AG08395 (cell line): ENCODE measurements at regions not wholly inside any gene's neighbourhood (a gene's known extent, or its start where the extent isn't known, plus 50 kb on each side); places are given as distances from the start of the nearest gene placed in this dataset.
"Not testable (repeated sequence)": the region's sequence is repeated elsewhere in the genome, so short reads cannot be mapped to it uniquely, and the experiment has no call there.

Source experiments
- DNase-seq: peaks from one replicate; pipeline ENCODE4 v3.0.0; 2012; ENCODE audit warnings: mixed read lengths, low spot score

DNA sequence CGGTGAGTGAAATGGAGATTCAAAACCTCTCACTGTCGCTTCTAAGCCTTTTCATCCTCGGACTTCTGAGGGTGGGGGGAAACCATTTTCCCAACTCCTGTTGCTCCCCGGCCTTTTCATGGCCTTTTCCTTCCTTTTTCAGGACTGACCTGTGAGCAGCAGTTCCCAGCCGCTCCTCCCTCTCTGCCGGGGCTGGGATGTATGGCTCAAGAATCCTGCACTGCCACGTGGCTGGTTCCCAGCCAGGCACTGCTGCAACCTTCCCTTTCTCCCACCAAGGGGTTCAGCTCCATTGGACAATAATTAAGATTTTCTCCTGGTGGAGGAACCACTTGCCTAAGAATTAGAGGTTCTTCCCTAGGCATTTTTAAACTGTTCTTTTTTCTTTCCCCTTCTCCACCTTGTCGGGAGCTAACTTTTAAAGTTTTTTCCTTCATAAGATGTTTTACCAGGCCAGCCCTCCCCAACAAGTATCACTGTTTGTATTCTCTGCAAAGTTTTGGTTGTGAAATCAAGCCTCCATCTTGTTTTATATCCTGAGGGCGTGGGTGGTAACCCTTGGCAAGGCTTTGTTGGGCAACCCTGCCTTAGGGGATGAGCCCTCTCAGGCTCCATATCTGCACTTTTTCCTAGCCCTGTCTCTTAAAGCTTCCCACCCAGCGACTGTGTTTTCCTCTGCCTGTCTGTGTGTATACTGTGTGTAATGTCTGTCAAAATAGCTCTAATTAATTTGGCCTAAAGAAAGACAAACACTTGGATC is 1166.6 kb upstream of the ADGRL2 start:
- no peak for DNase-seq

GRCh38 chr1:80632284-80632683 is 1168.5 kb upstream of the ADGRL2 start:
- DNase-seq = no peak

- DNase-seq = no peak
Measured at GRCh38 chr1:80629304-80629837, 1171.4 kb upstream of the ADGRL2 start.

DNA sequence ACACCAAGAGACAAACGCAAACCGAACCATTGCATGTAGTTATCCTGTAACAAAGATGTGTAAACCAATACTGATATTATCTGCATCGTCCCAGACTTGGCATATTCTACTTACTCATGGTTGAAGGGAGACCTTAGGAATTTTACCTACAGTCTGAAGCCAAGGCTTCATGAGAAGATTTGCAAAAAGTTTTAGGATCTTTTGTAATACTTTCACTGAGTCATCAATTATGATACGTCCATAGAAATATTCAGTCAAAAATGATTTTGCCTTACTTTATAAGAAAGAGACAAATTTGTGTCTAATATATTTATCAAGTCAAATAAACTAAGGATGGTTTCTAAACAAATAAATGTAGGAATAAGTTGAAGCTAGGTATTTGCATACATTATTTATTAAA is 1176.1 kb upstream of the ADGRL2 start:
- no peak for DNase-seq

GRCh38 chr1:80607064-80607463 is 1193.7 kb upstream of the ADGRL2 start:
- no peak for DNase-seq

GRCh38 chr1:80594013-80594412 is 1206.7 kb upstream of the ADGRL2 start:
- DNase-seq = no peak

DNA sequence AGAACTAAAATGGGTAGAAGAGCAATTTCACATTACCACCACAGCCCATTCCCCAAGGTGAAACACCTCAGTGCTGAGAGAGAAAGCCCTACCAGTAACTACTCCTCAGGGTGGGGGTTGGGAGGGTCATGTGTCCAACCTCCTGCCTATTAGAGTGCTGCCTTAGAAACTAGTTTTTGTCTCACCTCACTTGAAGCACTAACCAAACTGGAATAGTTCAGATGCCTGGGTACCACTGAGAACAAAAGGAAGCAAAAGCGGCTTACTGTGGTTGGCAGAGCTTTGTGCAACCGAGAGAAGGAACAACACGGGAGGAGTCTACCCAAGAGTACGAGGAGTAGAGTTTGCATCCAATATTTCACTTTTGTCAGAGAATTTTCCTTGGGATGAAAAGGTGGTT is 1207.5 kb upstream of the ADGRL2 start:
- DNase-seq = no peak

- peak; percentile 32 for DNase-seq
Measured at GRCh38 chr1:80582980-80583379, 1217.8 kb upstream of the ADGRL2 start.

DNA sequence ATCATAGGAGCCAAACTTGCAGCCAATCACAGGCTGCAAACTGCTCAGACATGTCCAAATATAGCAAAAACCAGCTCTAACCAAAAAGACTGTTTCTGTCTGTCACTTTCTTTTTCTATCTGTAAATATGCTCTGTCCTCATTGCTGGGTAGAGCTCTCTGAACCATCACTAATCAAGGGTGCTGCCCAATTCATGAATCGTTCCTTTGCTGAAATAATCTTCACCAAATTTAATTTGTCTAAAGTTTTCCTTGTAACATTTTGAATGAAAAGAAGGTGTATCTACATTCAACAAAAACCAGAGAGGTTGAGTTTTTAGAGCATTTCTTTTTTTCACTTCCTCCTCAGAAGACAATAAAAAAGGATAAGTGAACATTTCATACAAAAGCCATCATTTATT is 1221.7 kb upstream of the ADGRL2 start:
- DNase-seq = no peak

DNA sequence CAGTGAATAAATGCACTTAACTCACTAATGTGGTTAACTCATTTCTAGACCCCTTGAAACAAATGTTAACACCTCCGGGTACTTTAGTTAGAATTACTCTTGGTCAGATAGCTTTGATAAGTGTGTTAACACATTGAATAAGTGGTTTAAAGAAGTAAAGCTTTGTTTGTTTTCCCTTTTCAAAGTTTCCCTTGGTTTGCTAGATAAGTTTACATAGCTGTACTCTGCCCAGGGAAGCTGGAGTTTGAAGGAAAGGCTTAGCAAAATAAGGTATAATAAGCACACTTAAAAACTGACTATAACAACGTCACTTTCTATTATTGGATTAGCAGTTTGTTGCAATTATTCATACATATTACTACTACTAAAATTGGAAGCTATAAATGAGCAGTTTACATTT is 1233.9 kb upstream of the ADGRL2 start:
- no peak for DNase-seq

GRCh38 chr1:80566123-80566522 is 1234.6 kb upstream of the ADGRL2 start:
- DNase-seq = no peak

DNA sequence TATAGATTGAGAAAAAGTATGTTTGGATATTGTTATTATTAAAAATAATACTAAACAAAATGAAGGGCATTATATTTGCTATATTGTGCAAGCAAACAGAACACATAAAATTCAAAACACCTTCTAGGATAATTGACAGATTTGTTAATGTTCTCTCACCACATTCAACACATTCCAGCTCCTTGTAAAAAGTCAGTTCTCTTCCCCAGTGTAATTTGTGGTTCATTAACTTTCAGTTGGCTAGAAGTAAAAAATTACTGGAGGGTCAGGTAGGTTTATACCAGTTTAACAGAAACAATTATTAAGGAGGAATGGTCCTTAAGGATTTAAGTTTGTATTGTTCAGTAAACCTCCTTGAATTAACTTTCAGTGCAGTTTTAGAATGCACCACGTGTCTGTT is 1235.3 kb upstream of the ADGRL2 start:
- no peak for DNase-seq

GRCh38 chr1:80542231-80542630 is 1258.5 kb upstream of the ADGRL2 start:
- DNase-seq = no peak

DNA sequence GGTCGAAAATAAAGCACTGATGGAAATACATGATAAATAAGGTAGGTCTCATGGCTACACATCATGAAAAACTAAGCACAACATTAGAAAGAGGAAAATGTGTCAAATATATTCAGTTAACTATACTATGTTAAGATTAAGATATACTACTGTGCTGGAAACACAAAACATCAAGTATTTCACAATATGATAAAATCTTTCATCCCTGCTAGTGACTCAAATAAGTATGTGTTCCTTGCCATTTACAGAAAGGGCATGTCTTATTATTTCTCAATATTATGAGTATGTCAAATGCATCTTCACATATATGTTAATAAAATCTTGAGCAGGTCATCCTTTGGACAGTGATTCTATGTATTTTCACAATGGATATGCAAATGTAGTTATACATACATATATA is 1260.1 kb upstream of the ADGRL2 start:
- no peak for DNase-seq

DNA sequence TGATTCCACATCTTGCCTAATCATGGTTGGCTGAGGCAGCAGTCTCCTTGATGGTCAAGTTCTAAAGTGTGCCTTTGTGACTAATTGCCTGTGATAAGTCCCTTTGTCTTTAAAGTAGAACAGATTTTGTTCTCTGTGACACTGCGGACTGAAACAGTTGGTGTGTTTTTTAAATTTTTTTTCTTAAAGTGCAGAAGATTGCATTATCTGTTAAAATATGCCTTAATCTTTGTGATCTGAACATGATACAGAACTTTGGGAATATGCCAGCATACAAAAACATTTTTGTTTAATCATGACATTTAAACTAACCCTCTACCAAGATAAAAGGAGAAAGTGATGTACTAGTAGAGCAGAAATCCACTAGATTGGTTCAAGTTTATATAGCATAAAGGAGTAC is 1260.6 kb upstream of the ADGRL2 start:
- DNase-seq = no peak

- not testable (repeated sequence) for DNase-seq
Measured at GRCh38 chr1:80539298-80539697, 1261.4 kb upstream of the ADGRL2 start.

DNA sequence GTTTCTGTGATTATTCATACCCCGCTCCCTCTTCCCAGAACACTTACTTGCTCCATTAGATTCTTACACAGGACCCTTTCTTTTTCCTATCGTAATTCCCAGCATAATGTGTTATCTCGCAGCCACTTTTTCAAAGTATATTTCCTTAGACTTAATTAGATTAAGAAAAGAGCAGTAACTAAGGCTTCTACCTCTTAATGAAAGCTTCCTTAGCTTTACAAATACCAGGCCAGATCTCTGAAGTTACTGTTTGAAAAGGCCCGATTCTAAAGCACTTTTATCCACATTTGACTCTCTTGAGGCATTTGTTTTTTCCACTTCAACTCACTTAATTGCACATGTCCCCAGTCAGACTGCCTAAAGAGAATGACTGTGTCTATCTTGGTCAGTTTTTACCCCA is 1264.3 kb upstream of the ADGRL2 start:
- DNase-seq = no peak

DNA sequence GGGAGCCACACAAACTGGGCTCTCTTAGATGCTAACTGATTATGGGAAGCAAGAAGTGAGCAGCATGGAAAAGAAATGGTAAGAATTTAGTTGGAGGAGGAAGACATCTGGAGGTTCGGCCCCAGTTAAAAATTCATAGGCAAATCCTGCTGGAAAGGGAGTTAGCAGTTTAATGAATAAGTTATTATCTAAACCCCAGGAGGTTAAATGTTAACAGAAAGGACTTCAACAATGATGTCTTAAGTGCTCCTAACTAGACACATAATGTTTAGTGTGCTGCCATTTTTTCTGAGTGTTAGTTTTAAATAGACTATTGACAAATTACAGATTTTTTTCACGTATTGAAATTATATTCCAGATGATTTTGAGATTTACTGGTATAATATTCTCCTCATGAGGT is 1265.3 kb upstream of the ADGRL2 start:
- DNase-seq = no peak

DNA sequence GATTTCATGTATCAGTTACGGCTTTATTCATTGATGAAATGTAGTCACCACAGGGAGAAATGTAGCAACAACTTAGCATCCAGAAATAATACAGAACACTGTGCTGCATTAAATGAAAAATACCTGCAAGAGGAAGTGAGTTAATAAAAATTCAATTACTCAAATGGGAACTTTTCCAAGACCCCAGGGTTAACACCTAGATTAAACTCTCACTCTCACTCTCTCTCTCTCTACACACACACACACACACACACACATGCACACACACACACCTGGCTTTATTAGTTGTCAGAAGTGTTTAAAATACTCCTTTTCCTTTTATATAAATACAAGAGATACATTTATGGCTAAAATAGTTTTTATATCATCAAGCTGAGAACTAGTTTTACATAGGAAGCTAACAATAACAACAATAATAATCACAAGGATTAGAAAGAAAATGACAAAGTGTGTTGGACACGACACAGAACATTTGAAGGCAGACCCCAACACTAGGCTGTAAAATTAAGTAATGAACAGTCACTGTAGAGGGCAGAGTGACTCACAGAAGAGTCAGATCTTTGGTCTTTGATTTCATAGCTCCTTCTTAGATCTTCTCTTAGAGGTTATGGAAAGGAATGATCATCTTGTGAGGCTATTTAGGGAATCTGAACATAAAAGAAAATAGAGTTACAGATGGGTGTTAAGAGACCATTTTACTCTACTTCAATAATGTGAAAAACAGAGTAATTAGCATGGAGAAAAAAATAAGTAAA is 1266.0 kb upstream of the ADGRL2 start:
- DNase-seq = peak; percentile 14

GRCh38 chr1:80533775-80534334 is 1266.9 kb upstream of the ADGRL2 start:
- no peak for DNase-seq

DNA sequence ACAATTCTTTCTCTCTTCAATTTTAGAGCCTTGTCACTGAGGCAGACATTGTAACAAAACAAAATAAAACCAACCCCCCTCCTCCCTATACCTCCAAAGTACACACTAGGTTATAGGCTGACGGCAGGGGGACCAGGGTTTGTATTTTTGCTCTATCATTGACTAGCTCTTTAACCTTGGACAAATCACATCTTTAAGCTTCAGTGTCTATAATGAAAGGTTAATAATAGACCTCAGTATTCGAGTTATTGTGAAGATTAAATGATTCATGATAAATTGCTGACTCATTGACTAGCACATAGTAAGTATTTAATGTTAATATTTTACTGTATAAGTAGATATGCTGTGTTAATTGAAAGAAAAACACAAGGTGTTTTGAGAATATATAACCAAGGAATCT is 1267.6 kb upstream of the ADGRL2 start:
- no peak for DNase-seq

GRCh38 chr1:80531182-80531581 is 1269.6 kb upstream of the ADGRL2 start:
- DNase-seq = no peak

DNA sequence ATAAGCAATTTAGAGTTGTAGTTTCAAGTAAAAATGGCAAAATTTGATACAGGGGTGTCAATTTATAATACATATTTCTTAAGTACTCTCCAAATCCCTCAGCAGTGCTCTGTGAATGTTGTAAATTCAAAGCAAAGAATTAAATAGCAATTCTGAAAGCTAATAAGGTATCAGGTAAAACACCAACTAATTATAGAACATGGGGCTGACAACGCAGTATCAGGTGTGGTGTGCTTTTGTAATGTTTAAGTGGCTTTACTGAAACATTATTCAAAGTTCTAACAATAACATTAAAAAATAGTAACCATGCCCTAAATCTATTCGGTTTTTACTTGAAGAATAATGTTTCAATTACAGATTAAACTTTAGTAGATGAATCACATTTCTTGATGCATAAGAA is 1271.2 kb upstream of the ADGRL2 start:
- DNase-seq = no peak
